T-helper 1 cell treated with Interleukin-12 subunit alpha and Interleukin-12 subunit beta and Interleukin-4 antibody, amounts not matched to agents 30 μg/mL and 1 μg/mL, for 36 hours (primary cell): ENCODE measurements at regions not wholly inside any gene's neighbourhood (a gene's known extent, or its start where the extent isn't known, plus 50 kb on each side); places are given as distances from the start of the nearest gene placed in this dataset.

Source experiments
- H3K27ac Mint-ChIP-seq: one replicate; pipeline ENCODE4 v1.8.0; 2021; ENCODE audit warnings: mild to moderate bottlenecking, mixed read lengths
- H3K27me3 Mint-ChIP-seq: one replicate; pipeline ENCODE4 v1.8.0; 2021; ENCODE audit warnings: low read depth, mixed read lengths
- H3K36me3 Mint-ChIP-seq: one replicate; pipeline ENCODE4 v1.8.0; 2021; ENCODE audit warnings: low read depth, mixed read lengths
- H3K4me1 Mint-ChIP-seq: one replicate; pipeline ENCODE4 v1.8.0; 2021; ENCODE audit warnings: low read depth, mixed read lengths
- H3K4me3 Mint-ChIP-seq: one replicate; pipeline ENCODE4 v1.8.0; 2021; ENCODE audit warnings: mild to moderate bottlenecking, moderate library complexity, mixed read lengths
- H3K9me3 Mint-ChIP-seq: one replicate; pipeline ENCODE4 v1.8.0; 2021; ENCODE audit warnings: mixed read lengths

DNA sequence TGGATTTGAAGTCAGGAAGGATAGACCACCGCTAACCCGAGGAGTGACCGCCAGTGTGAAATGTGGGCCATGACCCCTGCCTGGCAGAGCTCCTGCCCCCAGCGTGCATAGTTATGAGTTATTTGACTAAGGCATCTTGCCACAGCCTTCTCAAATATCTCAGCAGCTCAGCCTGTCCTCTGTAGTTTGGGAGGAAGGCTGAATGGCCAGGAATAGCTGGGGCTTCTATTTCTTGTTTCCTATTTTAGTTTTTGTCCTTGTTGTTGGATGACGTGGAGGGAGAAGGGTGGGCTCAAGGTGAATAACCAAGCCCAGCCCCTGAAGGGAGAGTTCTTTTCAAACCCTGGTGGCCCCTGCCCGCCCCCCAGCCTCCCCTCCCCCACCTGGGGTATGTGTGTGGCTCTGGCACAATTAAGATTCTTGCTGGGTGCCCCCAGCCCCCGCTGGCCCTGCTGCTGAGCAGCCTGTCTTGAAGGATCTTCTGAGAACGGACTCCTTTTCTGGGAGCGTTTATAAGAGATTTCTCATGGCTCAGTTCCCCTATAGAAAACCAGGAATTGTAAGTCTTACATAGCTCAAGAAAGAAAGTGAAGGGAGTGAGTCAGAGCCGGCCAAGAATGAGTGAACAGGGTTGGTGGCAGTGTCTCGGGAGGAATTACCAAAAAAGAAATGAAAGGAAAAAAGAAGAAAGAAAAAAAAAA is 157.4 kb downstream of the GLI2 start:
- no peak overlapping the region for H3K4me3 Mint-ChIP-seq
- no peaks in the 10 kb centered on the region for H3K9me3 Mint-ChIP-seq
- H3K4me1 Mint-ChIP-seq = no peaks in the 10 kb centered on the region
- no peaks in the 10 kb centered on the region for H3K36me3 Mint-ChIP-seq
- H3K27ac Mint-ChIP-seq = no peak overlapping the region
- no peaks in the 10 kb centered on the region for H3K27me3 Mint-ChIP-seq

DNA sequence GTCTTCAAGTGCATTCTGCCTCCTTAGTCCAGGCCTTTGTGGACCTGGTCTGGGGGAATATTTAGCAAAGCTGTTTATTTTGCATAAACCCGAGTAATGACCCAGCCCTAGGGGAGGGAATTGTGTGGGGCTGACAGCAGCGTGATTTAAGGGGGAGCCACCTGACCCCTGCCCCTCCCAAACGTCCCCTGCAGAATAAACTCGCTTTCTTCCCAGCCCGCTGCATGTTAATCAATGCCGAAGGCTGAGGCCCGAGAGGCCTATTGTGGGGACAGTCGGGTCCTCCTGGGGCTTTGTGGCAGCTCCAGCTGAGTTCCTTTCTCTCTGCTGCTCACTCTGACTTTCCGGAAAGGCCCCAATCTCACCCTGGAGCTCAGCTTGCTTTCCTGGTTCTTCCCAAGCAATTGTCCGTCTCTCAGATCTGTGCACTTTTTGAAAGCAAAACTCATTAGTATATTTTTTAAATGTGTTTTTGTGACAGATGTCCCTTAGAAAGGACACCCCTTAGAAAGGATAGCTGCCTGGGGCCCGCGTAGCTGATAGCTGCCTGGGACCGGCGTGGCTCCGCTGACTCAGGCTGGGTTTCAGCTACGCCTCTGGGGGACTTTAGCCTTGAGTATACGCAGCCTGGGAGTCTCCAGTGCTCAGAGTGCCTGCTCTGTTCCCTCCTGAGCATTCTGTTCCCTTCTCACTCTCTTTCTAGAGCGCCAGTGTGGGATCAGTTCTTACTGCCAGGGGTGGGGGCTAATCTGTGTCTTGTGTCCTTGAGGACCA is 158.3 kb downstream of the GLI2 start:
- Mint-ChIP-seq H3K9me3 (no peaks in the 10 kb centered on the region), H3K36me3 (no peaks in the 10 kb centered on the region), H3K27me3 (no peaks in the 10 kb centered on the region), H3K4me1 (no peaks in the 10 kb centered on the region), H3K27ac (no peak overlapping the region), H3K4me3 (no peak overlapping the region)

DNA sequence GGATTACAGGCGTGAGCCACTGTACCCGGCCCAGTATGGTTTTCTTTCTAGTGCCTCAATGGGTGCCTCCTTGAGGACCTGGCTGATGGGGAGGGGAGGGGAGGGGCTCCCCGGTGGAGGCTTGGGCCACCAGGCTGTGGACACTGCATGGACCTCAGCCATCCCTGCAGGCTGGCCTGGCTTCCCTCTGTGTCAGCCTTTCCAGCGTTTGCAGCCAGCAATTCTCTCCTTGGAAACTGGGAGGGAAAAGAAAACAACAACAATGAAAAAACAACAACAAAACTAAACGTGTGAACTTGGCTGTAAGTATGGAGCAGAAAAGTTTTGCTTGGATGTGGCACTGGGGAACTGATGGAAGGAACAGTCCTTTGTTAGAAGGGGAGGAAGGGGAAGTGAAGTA is 159.3 kb downstream of the GLI2 start:
- H3K4me1 Mint-ChIP-seq = no peaks in the 10 kb centered on the region
- no peak overlapping the region for H3K27ac Mint-ChIP-seq
- no peaks in the 10 kb centered on the region for H3K27me3 Mint-ChIP-seq
- no peak overlapping the region for H3K4me3 Mint-ChIP-seq
- H3K36me3 Mint-ChIP-seq = no peaks in the 10 kb centered on the region
- no peaks in the 10 kb centered on the region for H3K9me3 Mint-ChIP-seq

DNA sequence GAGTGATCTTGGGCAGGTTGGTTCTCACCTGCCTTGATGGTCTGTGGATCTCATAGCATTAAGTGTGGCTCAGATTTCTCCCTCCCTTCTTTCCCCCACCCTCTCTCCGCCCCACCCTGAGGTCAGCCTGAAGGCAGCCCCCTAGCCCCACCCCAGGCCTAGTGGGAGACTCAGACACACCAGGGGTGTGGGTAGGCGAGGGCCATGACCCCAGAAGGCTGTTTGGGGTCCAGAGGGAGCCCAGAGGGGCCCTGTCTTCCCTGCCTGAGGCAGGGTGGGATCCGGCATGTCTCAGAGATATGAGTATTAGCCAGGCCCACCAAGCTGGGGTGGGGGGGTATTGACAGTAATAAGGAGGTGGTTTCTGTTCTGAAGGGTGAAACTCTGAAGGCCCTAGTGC is 160.5 kb downstream of the GLI2 start:
- Mint-ChIP-seq H3K9me3 (no peaks in the 10 kb centered on the region), H3K4me1 (no peaks in the 10 kb centered on the region), H3K27me3 (no peaks in the 10 kb centered on the region)

DNA sequence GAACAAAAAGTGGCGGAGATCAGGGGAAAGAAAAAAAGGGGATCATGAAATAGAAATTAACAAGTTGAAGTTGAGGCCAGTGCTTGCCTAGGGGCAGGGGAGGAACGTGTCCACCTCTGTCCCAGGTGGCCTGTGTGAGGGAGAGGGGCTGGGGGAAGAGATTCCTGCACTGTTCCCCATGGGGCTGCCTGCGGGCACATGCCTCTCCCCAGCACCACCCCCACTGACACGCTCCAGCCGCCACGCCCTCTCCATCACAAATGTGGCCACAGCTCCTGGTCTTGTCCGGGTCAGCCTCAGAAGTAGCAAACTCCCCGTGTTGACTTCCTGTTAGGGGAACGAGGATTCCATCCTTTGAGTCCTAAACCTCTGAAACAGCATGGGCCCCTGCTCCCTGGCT is 161.2 kb downstream of the GLI2 start:
- Mint-ChIP-seq H3K9me3 (no peaks in the 10 kb centered on the region), H3K36me3 (no peaks in the 10 kb centered on the region), H3K27me3 (no peaks in the 10 kb centered on the region), H3K4me3 (no peak overlapping the region), H3K27ac (no peak overlapping the region), H3K4me1 (no peaks in the 10 kb centered on the region)

More for the DNA sequence above, 160.5 kb downstream of the GLI2 start:
- Mint-ChIP-seq H3K36me3 (no peaks in the 10 kb centered on the region), H3K4me3 (no peak overlapping the region), H3K27ac (no peak overlapping the region)

DNA sequence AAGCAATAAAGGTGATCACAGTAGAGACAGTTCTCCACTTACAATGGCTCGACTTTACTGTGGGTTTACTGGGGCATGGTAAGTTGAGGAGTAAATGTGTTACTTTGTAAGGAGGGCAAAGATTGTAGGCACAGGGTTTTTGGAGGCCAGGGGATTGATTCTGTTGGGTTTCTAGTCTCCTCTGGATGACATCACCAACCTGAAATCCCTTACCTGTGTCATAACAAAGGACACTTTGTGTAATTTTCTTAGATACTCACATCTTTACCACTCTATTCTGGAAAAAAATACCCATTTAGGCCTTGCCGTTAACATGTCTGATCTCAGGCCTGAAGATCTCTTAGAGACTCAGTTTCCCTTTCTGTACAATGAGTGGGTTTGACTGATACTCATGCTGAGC is 161.7 kb downstream of the GLI2 start:
- no peaks in the 10 kb centered on the region for H3K27me3 Mint-ChIP-seq
- no peaks in the 10 kb centered on the region for H3K4me1 Mint-ChIP-seq
- H3K9me3 Mint-ChIP-seq = no peaks in the 10 kb centered on the region
- no peak overlapping the region for H3K4me3 Mint-ChIP-seq
- no peak overlapping the region for H3K27ac Mint-ChIP-seq
- H3K36me3 Mint-ChIP-seq = no peaks in the 10 kb centered on the region

DNA sequence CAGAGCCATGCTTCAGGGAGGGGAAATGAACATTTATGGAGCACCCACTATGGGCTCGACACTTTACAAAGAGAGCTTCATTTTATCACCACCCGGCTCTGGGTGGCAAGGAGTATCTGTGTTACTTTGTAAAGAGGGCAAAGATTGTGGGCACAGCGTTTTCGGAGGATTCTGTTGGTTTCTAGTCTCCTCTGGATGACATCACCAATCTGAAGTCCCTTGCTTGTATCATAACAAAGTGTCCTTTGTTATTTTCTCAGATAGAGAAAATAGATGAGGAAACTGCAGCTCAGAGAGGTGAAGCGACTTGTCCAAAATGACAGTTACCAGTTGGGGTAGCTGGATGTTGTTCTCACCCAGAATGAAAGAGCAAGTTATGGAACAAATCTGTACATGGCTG is 162.8 kb downstream of the GLI2 start:
- H3K4me1 Mint-ChIP-seq = no peaks in the 10 kb centered on the region
- no peaks in the 10 kb centered on the region for H3K36me3 Mint-ChIP-seq
- H3K27ac Mint-ChIP-seq = no peak overlapping the region
- H3K4me3 Mint-ChIP-seq = no peak overlapping the region
- no peaks in the 10 kb centered on the region for H3K9me3 Mint-ChIP-seq
- H3K27me3 Mint-ChIP-seq = no peaks in the 10 kb centered on the region

DNA sequence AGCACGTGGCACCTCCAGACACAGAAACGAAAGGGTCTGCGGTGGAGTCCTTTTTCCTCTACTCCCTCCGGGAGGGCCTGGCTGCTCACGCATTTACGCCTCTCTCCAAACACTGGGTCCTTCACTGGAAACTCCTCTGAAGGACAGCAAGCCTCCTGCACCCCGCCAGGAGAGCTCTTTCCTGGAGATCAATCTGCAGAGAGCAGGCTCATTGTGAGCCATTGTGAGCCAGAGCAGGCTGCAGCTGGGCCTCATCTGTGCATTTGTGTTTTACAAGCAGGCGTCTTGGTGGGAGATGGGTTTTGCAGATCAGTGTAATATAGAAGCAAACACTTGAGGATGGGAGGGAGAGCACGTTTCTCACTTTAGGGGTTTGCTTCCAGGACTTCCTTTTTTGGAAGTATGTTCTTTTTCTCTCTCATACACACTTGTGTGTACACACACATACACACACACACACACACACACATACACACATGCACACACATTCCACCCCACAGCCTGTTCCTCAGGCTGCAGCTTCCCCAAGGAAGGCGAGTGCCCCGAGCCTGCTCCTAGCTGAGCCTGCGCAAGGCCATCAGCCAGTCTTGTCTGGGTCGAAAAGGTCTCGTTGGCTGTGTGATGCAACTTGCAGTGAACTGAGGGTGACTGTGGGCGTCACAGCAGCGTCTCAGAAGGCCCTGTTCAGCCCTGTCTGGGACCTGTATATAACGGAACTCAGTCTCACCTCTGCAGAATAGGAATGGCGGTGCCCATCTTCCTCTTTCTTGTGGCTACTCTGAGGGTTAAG is 163.5 kb downstream of the GLI2 start:
- Mint-ChIP-seq H3K4me1 (no peaks in the 10 kb centered on the region), H3K36me3 (no peaks in the 10 kb centered on the region), H3K27me3 (no peaks in the 10 kb centered on the region), H3K4me3 (no peak overlapping the region), H3K9me3 (no peaks in the 10 kb centered on the region), H3K27ac (no peak overlapping the region)

DNA sequence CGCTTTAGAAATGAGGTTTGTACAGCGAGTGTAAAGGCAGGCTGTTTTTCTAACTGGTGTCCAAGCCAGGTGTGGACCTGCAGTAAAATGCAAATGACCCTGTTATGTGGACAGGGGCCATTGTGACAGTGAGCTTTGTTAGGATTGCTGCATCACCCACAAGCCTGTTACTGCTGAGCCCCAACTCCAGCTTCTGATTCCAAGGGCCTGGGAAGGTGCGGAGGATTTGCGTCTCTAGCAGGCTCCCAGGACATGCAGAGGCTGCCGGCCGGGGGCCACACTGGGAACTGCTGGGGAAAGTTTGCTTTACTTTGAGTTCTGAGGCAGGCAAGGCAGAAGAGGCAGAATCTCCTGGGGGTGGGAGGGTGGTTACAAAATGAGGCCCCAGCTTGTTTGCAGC is 164.1 kb downstream of the GLI2 start:
- H3K36me3 Mint-ChIP-seq = no peaks in the 10 kb centered on the region
- no peak overlapping the region for H3K27ac Mint-ChIP-seq
- no peak overlapping the region for H3K4me3 Mint-ChIP-seq
- no peaks in the 10 kb centered on the region for H3K9me3 Mint-ChIP-seq
- H3K27me3 Mint-ChIP-seq = no peaks in the 10 kb centered on the region
- no peaks in the 10 kb centered on the region for H3K4me1 Mint-ChIP-seq

DNA sequence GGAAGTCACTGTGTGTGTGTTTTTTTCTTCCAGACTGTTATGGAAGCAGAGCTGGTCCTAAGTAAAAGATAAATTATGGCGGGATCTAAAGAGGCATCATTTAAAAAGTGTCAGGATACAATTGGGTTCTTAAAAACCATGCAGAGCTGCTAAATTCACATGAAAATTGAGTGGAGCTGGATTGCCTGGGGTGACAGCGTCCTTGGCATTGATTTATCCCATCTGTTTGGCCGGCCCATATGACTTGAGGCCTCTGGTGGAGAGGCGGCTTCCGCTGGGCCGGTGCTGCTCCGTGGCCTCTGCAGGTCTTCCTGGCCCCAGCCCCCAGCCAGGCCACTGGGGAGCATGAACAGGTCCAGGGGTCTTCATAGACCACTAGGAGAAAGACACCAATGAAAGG is 165.5 kb downstream of the GLI2 start:
- H3K4me1 Mint-ChIP-seq = no peaks in the 10 kb centered on the region
- H3K9me3 Mint-ChIP-seq = no peaks in the 10 kb centered on the region
- no peak overlapping the region for H3K4me3 Mint-ChIP-seq
- H3K27me3 Mint-ChIP-seq = no peaks in the 10 kb centered on the region
- no peak overlapping the region for H3K27ac Mint-ChIP-seq
- no peaks in the 10 kb centered on the region for H3K36me3 Mint-ChIP-seq

DNA sequence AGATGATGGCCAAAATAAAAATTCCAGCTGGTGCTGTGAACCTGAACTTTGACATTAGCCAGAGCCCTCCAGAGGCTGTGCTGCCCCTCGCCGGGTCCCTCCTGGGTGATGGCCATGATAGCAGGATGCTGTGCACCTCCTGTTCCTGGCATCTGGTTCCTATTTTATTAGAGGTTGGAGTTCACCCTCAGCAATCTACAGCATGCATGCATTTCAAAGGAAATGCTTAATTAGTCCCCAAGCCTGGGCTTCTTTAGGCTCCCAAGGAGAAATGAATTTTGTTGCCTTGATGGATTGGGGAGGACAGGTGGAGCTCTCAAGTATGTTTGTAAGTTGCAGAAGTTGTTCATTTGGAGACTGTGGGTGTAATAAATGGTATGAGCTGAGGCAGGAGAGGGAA is 166.9 kb downstream of the GLI2 start:
- no peaks in the 10 kb centered on the region for H3K27me3 Mint-ChIP-seq
- no peaks in the 10 kb centered on the region for H3K9me3 Mint-ChIP-seq
- no peaks in the 10 kb centered on the region for H3K36me3 Mint-ChIP-seq
- no peaks in the 10 kb centered on the region for H3K4me1 Mint-ChIP-seq
- no peak overlapping the region for H3K4me3 Mint-ChIP-seq
- no peak overlapping the region for H3K27ac Mint-ChIP-seq

DNA sequence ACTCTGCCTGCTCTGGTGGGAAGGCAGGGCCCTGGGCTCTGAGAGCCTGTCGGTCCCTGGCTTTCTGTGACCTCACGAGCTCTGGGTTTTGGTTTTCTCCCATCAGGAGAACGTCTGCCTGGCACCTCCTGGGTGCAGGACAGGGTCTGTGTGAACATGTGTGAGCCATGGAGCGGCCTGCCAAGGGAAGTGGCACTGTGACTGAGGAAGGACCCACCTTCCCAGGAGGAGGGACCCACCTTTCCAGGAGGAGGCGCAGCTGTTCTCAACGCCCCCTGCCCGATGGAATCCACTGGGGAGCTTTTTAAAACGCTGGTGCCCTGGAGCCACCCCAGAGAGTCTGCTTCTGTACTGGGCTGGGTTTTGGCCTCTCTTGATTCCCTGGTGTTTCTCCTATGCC is 168.7 kb downstream of the GLI2 start:
- no peak overlapping the region for H3K4me3 Mint-ChIP-seq
- no peaks in the 10 kb centered on the region for H3K4me1 Mint-ChIP-seq
- no peaks in the 10 kb centered on the region for H3K9me3 Mint-ChIP-seq
- no peak overlapping the region for H3K27ac Mint-ChIP-seq
- H3K27me3 Mint-ChIP-seq = no peaks in the 10 kb centered on the region
- H3K36me3 Mint-ChIP-seq = no peaks in the 10 kb centered on the region

DNA sequence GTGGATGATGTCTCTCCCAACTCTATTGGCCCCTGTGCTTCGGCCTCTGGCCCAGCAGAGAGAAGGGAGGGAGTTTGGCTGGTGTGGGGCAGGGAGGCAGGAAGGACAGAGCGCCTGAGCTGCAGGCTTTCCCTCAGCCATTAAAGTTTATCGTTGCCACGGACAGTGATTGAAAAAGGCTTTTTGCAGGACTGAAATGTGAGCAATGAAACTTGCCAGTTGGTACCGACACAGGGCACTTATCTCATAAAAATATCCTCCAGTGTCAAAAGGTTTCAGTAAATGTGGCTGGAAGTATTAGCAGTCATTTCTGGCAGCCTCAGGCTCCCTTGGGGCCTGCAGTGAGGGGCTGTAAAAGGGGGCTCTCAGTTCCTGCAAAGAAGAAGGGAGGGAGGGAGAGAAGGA is 169.2 kb downstream of the GLI2 start:
- no peaks in the 10 kb centered on the region for H3K9me3 Mint-ChIP-seq
- H3K4me1 Mint-ChIP-seq = no peaks in the 10 kb centered on the region
- no peak overlapping the region for H3K4me3 Mint-ChIP-seq
- no peaks in the 10 kb centered on the region for H3K36me3 Mint-ChIP-seq
- H3K27me3 Mint-ChIP-seq = no peaks in the 10 kb centered on the region
- H3K27ac Mint-ChIP-seq = no peak overlapping the region

DNA sequence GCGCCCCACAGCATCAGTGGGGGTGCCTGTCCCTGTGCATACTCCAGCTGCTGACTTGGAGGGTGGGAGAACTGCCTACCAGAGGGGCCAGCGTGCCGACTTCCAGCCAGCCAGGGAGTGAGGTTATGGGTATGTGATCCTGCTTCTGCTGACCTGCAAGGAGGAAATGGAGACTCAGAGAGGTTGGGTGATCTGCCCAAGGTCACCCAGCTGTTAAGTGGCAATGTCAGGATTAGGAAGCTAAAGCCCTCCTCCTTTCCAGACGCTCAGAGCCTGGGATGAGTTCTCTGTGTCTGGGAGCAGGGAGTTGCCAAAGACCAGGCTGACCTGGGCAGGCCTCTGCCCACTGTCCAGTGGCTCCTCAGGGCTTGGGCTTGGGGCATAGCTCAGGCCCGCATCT is 169.6 kb downstream of the GLI2 start:
- Mint-ChIP-seq H3K27me3 (no peaks in the 10 kb centered on the region), H3K36me3 (no peaks in the 10 kb centered on the region), H3K27ac (no peak overlapping the region), H3K9me3 (no peaks in the 10 kb centered on the region), H3K4me3 (no peak overlapping the region), H3K4me1 (no peaks in the 10 kb centered on the region)
